Caco-2 (cell line): ENCODE measurements at regions not wholly inside any gene's neighbourhood (a gene's known extent, or its start where the extent isn't known, plus 50 kb on each side); places are given as distances from the start of the nearest gene placed in this dataset.
A peak's percentile ranks its signal among the peaks of the same experiment; 100 is the strongest.

ENCODE experiments used
- BruUV-seq: library from RNA; stranded (reverse); fragments of 400-500 nt; replicated peaks from 2 replicates; lab custom pipeline; 2021; lab: Mats Ljungman, UMichigan
- CTCF ChIA-PET: fragments of 300-600 bp; sonication (Branson Sonifier 250); formaldehyde crosslinking; loops from one replicate; lab custom pipeline; 2022; ENCODE audit warnings: antibody characterized with exemption; lab: Charles Lee
- POLR2A ChIA-PET: fragments of 300-600 bp; sonication (Branson Sonifier 250); formaldehyde crosslinking; loops from one replicate; lab custom pipeline; 2022; ENCODE audit warnings: antibody characterized with exemption; lab: Charles Lee
- DNase-seq, 2 experiments: peaks; one replicate each; pipeline versions ENCODE4 v3.0.0 to v3.0.0-alpha.2; 2020 to 2022
- H3K27me3 ChIP-seq: replicated peaks from 2 replicates; pipeline ENCODE4 v1.6.0; 2011; ENCODE audit warnings: low read length; ENCODE audit not compliant: control insufficient read depth, insufficient read depth
- H3K36me3 ChIP-seq: 2 replicates; pipeline ENCODE4 v1.5.1; 2011; ENCODE audit warnings: low read length; ENCODE audit not compliant: control insufficient read depth, insufficient read depth
- H3K4me1 ChIP-seq: fragments of 250-450 bp; sonication (Bioruptor Pico); 2 replicates; pipeline ENCODE4 v1.5.1; 2020; ENCODE audit warnings: mild to moderate bottlenecking
- H3K4me3 ChIP-seq: 2 replicates; pipeline ENCODE4 v1.5.1; 2011; ENCODE audit warnings: low read depth, mild to moderate bottlenecking, control low read depth, low read length
- H3K9me3 ChIP-seq: fragments of 250-450 bp; sonication (Bioruptor Pico); 2 replicates; pipeline ENCODE4 v1.5.1; 2020; ENCODE audit warnings: mild to moderate bottlenecking, moderate library complexity
- H3K27ac Mint-ChIP-seq: one replicate; pipeline ENCODE4 v1.8.0; 2022; ENCODE audit warnings: mixed read lengths; ENCODE audit not compliant: unreplicated experiment
- H3K27me3 Mint-ChIP-seq: one replicate; pipeline ENCODE4 v1.8.0; 2022; ENCODE audit warnings: mixed read lengths; ENCODE audit not compliant: insufficient read depth, unreplicated experiment
- H3K36me3 Mint-ChIP-seq: one replicate; pipeline ENCODE4 v1.8.0; 2022; ENCODE audit warnings: mild to moderate bottlenecking, mixed read lengths; ENCODE audit not compliant: insufficient read depth, unreplicated experiment
- H3K4me1 Mint-ChIP-seq: one replicate; pipeline ENCODE4 v1.8.0; 2022; ENCODE audit warnings: low read depth, mixed read lengths; ENCODE audit not compliant: unreplicated experiment
- H3K4me3 Mint-ChIP-seq: one replicate; pipeline ENCODE4 v1.8.0; 2022; ENCODE audit warnings: mild to moderate bottlenecking, moderate library complexity, mixed read lengths; ENCODE audit not compliant: unreplicated experiment
- H3K9me3 Mint-ChIP-seq: one replicate; pipeline ENCODE4 v1.8.0; 2022; ENCODE audit warnings: mixed read lengths; ENCODE audit not compliant: unreplicated experiment
- intact Hi-C: fragments of 100-400 bp; cut with micrococcal nuclease; formaldehyde crosslinking; loops from one replicate; pipeline ENCODE4 v1.10.0; 2022; ENCODE audit not compliant: unreplicated experiment
- TF ChIP-seq, protein P1 (sequence below), 2 experiments: fragments of 200-600 bp in 1 of 2; IDR thresholded peaks; 1 replicate in 1 of 2; 2 replicates in 1 of 2; pipeline versions ENCODE4 v1.5.1 to v1.8.0; 2011 to 2022; ENCODE audit warnings: antibody characterized with exemption in 1 of 2, control low read depth in 1 of 2, inconsistent platforms in 1 of 2, low read depth in 1 of 2, low read length in 1 of 2, mild to moderate bottlenecking in 1 of 2, moderate library complexity in 1 of 2; ENCODE audit not compliant: insufficient read depth in 1 of 2, severe bottlenecking in 1 of 2, unreplicated experiment in 1 of 2

GRCh38 chr2:215613888-215614287 lies 178.0 kb upstream of the FN1 start:
- no peaks in the 10 kb centered on the region for H3K27me3 Mint-ChIP-seq
- Histone ChIP-seq H3K4me1 (peaks cover 64% of the 10 kb centered on the region), H3K36me3 (no peaks in the 10 kb centered on the region; the same call in 1 of the 2 replicates), H3K9me3 (peaks cover 12% of the 10 kb centered on the region), H3K27me3 (no peaks in the 10 kb centered on the region), H3K4me3 (no peak overlapping the region)
- peaks cover 13% of the 10 kb centered on the region for H3K36me3 Mint-ChIP-seq
- peaks cover 18% of the 10 kb centered on the region for H3K9me3 Mint-ChIP-seq
- TF ChIP-seq, protein P1, sequence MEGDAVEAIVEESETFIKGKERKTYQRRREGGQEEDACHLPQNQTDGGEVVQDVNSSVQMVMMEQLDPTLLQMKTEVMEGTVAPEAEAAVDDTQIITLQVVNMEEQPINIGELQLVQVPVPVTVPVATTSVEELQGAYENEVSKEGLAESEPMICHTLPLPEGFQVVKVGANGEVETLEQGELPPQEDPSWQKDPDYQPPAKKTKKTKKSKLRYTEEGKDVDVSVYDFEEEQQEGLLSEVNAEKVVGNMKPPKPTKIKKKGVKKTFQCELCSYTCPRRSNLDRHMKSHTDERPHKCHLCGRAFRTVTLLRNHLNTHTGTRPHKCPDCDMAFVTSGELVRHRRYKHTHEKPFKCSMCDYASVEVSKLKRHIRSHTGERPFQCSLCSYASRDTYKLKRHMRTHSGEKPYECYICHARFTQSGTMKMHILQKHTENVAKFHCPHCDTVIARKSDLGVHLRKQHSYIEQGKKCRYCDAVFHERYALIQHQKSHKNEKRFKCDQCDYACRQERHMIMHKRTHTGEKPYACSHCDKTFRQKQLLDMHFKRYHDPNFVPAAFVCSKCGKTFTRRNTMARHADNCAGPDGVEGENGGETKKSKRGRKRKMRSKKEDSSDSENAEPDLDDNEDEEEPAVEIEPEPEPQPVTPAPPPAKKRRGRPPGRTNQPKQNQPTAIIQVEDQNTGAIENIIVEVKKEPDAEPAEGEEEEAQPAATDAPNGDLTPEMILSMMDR (IDR thresholded peaks at IDR 0.05; ENCODE audit: insufficient read depth in 1 of 2, low read depth in 1 of 2, low read length in 1 of 2, severe bottlenecking in 1 of 2, unreplicated experiment in 1 of 2), result no peak
- ChIA-PET POLR2A (no interaction called here), CTCF (no interaction called here)
- intact Hi-C loops, result loop anchor here (10.0 kb wide), 1 partner anchor 299 kb away; the partner anchor contains the start of gene ATIC
- H3K4me3 Mint-ChIP-seq, result no peak overlapping the region
- BruUV-seq, result no TSS peak
- peaks cover 40% of the 10 kb centered on the region for H3K4me1 Mint-ChIP-seq
- peak overlapping the region; percentile 26 for H3K27ac Mint-ChIP-seq
- no peak for DNase-seq

- H3K4me1 Mint-ChIP-seq, result peaks cover 39% of the 10 kb centered on the region
- H3K27me3 Mint-ChIP-seq, result no peaks in the 10 kb centered on the region
- DNase-seq, result peak in 1 of 2 experiments; percentile 47
- ChIA-PET POLR2A (no interaction called here), CTCF (no interaction called here)
- intact Hi-C loops, result loop anchor here (10.0 kb wide), 1 partner anchor 298 kb away; the partner anchor contains the start of gene ATIC
- H3K4me3 Mint-ChIP-seq, result no peak overlapping the region
- H3K27ac Mint-ChIP-seq, result peak overlapping the region; percentile 26
- Histone ChIP-seq H3K9me3 (peaks cover 12% of the 10 kb centered on the region), H3K27me3 (no peaks in the 10 kb centered on the region), H3K4me1 (peaks cover 57% of the 10 kb centered on the region), H3K4me3 (no peak overlapping the region), H3K36me3 (no peaks in the 10 kb centered on the region; the same call in 1 of the 2 replicates)
- H3K36me3 Mint-ChIP-seq, result peaks cover 11% of the 10 kb centered on the region
- H3K9me3 Mint-ChIP-seq, result peaks cover 18% of the 10 kb centered on the region
- BruUV-seq, result no TSS peak
- TF ChIP-seq, protein P1 (IDR thresholded peaks at IDR 0.05; ENCODE audit: insufficient read depth in 1 of 2, low read depth in 1 of 2, low read length in 1 of 2, severe bottlenecking in 1 of 2, unreplicated experiment in 1 of 2), result no peak
Observed at GRCh38 chr2:215613280-215613679, 177.4 kb upstream of the FN1 start.

- no peak overlapping the region for H3K4me3 ChIP-seq
- H3K4me1 ChIP-seq, result peaks cover 52% of the 10 kb centered on the region
- H3K27me3 ChIP-seq, result no peaks in the 10 kb centered on the region
- BruUV-seq, result no TSS peak
- Mint-ChIP-seq H3K27ac (peak overlapping the region; percentile 26), H3K27me3 (no peaks in the 10 kb centered on the region), H3K4me1 (peaks cover 34% of the 10 kb centered on the region), H3K4me3 (no peak overlapping the region), H3K9me3 (peaks cover 15% of the 10 kb centered on the region), H3K36me3 (peaks cover 10% of the 10 kb centered on the region)
- DNase-seq, result no peak
- ChIA-PET POLR2A (no interaction called here), CTCF (no interaction called here)
- no peaks in the 10 kb centered on the region; the same call in 1 of the 2 replicates for H3K36me3 ChIP-seq
- peaks cover 12% of the 10 kb centered on the region for H3K9me3 ChIP-seq
- intact Hi-C loops, result loop anchor here (10.0 kb wide), 1 partner anchor 298 kb away; the partner anchor contains the start of gene ATIC
- TF ChIP-seq, protein P1 (IDR thresholded peaks at IDR 0.05; ENCODE audit: insufficient read depth in 1 of 2, low read depth in 1 of 2, low read length in 1 of 2, severe bottlenecking in 1 of 2, unreplicated experiment in 1 of 2), result no peak
Observed at GRCh38 chr2:215612786-215613185, 176.9 kb upstream of the FN1 start.
